HG03103 (cell line): ENCODE measurements at regions not wholly inside any gene's neighbourhood (a gene's known extent, or its start where the extent isn't known, plus 50 kb on each side); places are given as distances from the start of the nearest gene placed in this dataset.
"Not testable (repeated sequence)": the region's sequence is repeated elsewhere in the genome, so short reads cannot be mapped to it uniquely, and the experiment has no call there.

ENCODE experiments used
- ATAC-seq: cut with Tn5 transposase; IDR thresholded peaks from one replicate; pipeline ENCODE4 v1.9.1; 2021; ENCODE audit warnings: low read depth; ENCODE audit not compliant: unreplicated experiment

DNA sequence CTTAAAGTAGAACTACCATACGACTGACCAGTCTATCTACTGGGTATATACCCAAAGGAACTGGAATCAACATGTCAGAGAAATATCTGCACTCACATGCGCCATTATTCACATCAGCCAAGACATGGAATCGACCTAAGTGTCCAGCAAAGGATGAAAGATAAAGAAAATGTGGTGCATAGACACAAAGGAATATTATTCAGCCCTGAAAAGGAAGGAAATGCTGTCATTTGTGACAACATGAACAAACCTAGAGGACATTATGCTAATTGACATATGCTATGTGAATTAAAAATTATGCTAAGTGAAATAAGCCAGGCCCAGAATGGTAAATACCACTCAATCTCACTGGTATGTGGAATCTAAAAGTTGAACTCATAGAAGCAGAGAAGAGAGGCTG lies 123.7 kb downstream of the KLF6 start:
- ATAC-seq: no peak

- no peak for ATAC-seq
These were observed 124.3 kb downstream of the KLF6 start for GRCh38 chr10:3660753-3661152.

GRCh38 chr10:3659203-3659917 lies 125.6 kb downstream of the KLF6 start:
- ATAC-seq: no peak

DNA sequence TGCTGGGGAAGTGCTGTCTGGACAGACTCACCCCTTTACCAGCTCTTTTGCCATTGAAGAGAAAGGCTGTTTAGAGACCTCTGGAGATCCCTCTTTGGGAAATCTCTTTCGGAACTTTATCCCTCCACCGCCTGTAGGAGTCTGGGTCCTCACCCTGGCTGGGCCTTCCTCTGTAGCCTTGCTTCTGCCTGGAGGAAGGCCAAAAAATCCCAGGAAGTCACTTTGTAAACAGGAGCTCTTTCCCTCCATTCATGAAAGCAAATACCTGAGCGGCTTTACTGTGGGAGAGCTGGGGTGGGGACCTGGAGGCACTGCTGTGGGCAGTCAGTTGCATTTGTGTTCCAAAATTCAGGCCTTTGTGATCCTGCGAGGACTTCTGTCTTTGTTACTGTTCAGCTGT lies 126.2 kb downstream of the KLF6 start:
- no peak for ATAC-seq

DNA sequence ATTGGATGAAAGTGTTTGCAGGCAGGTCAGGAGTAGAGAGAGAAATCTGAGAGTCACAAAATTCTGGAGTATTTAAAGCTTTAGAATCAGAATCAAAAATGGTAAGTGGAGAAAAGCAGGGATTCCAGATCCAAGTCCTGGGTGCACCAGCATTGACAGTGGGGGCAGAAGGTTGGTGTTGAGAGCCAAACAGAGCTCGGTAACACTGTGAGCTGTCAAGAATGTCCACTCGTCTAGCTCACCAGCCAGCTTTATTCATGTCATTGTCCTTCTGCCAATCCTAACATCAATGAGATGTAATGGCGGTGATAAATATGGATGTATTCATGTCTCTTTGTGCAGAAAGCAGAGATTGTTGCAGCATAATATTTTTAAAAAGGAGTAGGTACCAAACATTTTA lies 128.8 kb downstream of the KLF6 start:
- ATAC-seq: no peak

DNA sequence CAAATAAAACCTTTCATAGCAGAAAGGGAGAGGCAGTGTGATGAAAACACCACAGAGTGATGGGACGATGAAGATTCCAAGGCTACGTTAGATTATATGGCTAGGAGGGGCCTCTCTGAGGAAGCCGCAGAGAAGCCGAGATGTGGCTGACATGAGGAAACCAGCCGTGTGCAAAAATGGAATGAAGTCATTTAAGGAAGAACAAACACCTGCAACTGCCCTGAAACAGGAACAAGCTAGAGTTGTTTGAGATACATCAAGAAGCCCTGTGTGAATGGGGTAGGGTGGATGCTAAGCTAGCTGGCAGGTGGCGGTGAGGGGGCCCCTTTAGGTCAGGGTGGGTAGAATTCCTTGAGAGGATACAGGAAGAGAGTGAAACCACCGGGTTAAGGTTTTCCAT lies 129.5 kb downstream of the KLF6 start:
- no peak for ATAC-seq

- no peak for ATAC-seq
These were observed 130.0 kb downstream of the KLF6 start for GRCh38 chr10:3654980-3655379.

DNA sequence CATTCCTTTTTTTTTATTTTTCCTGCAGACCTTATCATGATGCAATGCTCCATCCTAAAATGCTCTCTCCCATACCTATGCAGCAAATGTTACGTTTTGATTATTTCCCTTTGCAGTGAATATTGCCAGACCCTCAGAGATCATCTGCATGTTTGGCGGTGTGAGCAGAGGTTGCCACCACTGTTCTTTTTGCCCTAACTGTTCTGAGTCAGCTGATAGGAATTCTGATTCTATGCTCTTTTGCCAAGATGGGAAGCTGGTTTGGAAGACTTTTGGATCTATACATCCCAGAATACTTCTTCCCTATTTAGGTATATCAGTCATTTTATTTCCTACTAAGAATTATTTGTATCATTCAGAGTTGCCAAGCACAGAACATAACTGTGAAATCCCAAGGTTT lies 130.5 kb downstream of the KLF6 start:
- ATAC-seq: no peak

GRCh38 chr10:3653303-3653702 lies 131.7 kb downstream of the KLF6 start:
- not testable (repeated sequence) for ATAC-seq

DNA sequence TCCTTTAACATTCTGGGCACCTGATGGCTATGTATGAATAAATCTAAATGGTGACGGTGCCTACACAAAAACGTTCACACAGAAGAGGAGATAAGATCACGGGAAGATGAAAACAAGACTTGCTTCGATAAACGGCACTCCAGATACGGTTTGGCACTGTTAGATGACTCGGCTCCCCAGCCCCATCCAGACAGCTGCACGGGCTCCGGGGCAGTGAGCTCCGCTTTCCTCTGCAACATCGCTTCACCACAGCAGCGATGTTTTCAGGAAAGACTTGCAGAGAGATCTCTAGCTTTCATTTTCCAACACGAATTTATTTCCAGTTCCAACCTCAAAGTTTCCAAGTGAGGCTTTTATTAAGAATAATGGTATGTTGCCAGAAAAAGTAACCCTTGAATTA lies 132.1 kb downstream of the KLF6 start:
- ATAC-seq: no peak

DNA sequence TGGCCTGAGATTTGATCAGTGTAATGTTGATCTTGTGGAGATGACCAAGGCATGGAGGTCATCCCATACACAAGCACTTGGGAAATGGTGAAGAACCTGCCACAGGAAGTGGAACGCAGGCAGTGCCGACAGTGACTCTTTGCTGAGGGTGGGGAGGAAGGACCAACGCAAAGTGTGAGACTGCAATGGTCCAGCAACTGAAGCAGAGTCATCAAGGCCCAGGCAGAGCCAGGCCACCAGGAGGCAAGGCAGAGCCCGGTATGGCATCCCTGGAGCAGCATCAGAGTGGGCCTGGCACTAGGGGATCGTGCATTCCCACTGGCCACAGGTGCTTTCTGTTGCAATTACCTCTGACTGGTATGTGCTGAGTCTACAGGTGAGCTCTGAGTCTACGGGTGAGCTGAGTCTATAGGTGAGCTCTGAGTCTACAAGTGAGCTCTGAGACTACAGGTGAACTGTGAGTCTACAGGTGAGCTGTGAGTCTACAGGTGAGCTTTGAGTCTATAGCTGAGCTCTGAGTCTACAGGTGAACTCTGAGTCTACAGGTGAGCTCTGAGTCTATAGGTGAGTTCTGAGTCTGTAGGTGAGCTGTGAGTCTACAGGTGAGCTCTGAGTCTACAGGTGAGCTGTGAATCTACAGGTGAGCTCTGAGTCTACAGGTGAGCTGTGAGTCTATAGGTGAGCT lies 132.9 kb downstream of the KLF6 start:
- no peak for ATAC-seq

DNA sequence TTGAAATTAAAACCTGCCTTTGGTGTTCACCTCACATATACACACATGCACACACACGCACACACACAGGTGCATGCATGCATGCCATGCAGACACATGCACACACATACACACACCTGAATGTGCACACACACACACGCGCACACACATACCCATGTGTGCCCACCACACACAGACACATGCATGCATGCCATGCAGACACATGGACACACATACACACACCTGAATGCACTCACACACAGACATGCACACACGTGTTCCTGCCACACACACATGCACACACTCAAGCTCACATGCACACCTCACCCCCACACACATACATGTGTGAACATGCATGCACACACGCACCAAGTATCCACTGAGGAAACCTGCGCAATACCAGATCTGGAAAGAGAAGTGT lies 136.4 kb downstream of the KLF6 start:
- no peak for ATAC-seq

- no peak for ATAC-seq
These were observed 136.8 kb downstream of the KLF6 start for GRCh38 chr10:3648170-3648569.

DNA sequence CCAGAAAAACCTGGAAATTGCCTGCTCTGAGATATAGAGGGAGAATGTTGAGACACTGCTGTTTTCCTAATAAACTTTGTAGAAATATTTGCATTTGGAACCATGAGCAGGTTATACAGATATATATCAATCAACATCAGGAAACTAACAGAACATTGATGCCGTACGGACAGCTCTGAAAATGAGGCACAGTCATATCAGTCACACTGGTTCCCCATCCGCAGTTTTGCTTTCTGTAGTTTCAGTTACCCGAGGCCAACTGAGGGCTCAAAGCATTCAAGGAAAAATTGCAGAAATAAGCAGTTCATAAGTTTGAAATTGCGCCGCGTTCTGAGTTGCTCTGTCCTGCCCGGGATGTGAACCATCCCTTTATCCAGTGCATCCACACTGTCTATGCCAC lies 137.9 kb downstream of the KLF6 start:
- peak; percentile 78 for ATAC-seq

GRCh38 chr10:3645406-3645805 lies 139.6 kb downstream of the KLF6 start:
- no peak for ATAC-seq

- no peak for ATAC-seq
These were observed 144.2 kb downstream of the KLF6 start for GRCh38 chr10:3640816-3641215.

GRCh38 chr10:3639546-3639945 lies 145.5 kb downstream of the KLF6 start:
- no peak for ATAC-seq

DNA sequence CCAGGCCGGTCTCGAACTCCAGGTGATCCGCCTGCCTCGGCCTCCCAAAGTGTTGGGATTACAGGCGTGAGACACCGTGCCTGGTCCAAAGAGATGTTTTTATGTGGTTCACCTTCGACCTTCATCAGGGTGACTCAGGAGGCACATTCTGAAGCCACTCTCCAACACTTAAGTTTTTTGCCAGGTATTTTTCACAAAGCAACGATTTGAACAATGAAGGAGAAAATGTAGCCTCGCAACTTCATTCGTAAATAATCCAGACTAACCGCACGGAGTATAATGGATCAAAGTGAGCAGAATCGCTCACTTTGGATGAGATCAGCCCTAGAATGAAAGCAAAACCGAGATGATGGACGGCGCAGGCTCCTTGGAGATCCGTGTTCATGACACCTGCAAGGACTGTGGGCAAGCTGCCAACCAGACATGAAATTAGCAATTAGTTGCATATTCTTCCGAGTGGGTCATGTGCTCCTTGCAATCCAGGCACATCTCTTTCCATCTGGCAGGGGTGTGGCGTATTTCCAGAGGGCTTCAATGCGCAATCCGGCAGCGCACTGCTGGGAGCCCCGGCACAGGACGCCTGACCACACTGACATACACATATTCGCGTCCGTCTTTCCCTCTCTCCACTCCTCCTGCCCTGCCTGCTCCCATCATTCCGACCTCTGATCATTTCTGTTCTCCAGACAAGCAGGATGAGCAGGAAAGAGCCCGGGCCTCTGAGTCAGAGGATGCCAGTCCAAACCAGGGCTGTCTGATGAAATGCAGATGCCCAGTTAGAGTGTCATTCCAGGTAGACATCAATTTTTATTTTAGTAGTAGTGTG lies 148.4 kb downstream of the KLF6 start:
- no peak for ATAC-seq

DNA sequence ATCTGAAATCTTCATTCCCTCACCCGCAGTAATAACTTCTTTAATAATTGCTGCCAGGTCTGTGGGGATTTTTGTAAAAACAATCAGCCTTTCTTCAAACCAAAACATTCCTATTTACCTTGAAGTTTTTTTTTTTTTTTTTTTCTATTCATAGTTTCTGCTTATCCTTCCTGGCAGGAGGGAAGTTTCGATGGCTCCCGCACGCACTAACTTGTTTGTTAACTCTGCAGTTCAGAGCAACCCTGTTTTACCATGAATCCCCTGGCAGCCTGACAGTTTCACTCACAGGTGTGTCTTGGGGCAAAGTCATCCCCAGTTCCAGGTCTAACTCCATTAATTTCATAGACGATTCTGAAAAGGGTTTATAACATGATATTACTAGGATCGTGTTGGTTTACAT lies 149.3 kb downstream of the KLF6 start:
- ATAC-seq: no peak

DNA sequence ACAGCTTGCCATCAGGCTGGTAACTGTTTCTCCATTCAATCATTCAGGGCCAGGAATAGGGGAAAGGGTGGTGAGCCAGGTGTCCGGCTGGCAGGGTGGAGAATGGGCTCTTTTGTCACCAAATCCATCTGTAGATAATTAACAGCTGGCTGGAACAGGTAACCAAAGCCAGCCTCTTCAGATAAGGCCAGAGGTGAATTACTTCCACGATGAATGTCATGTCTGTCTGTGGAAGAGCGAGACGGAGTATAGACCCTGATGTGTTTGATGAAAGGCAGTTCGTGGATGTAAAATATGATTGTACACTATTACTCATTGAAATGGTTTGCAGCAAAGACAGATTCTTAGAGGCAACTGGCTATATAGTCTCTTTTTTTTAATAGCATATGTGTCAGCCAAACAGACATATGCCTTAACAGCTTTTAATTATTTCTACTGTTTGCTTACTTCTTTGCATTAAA lies 149.8 kb downstream of the KLF6 start:
- no peak for ATAC-seq

DNA sequence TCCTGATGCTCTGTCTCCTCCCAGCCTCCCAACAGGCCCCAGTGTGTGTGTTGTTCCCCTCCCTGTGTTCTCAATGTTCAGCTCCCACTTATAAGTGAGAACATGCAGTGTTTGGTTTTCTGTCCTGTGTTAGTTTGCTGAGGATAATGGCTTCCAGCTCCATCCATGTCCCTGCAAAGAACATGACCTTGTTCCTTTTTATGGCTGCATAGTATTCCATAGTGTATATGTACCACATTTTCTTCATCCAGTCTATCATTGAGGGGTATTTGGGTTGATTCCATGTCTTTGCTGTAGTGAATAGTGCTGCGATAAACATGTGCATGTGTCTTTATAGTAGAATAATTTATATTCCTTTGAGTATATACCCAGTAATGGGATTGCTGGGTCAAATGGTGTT lies 150.4 kb downstream of the KLF6 start:
- not testable (repeated sequence) for ATAC-seq
